Small intestine (tissue), 7 donors: ENCODE measurements at regions not wholly inside any gene's neighbourhood (a gene's known extent, or its start where the extent isn't known, plus 50 kb on each side); places are given as distances from the start of the nearest gene placed in this dataset.

Experiments
- DNase-seq, 2 donors: peaks; one replicate each; pipeline versions ENCODE4 v3.0.0 to v3.0.0-alpha.2; 2013
- FAIRE-seq: peaks from 2 replicates; lab custom pipeline; 2012; peaks lifted over from hg19 to GRCh38; lab: Jason Lieb, UNC
- H3K27ac ChIP-seq, 3 donors: one replicate each; pipeline ENCODE4 v1.5.1; 2013; ENCODE audit warnings: low read length in 2 of 3, mild to moderate bottlenecking in 2 of 3, control low read depth in 1 of 3, inconsistent platforms in 1 of 3, low read depth in 1 of 3, moderate library complexity in 1 of 3
- H3K27me3 ChIP-seq, 3 donors: one replicate each; pipeline ENCODE4 v1.6.1; 2013; ENCODE audit warnings: low read length in 3 of 3, inconsistent platforms in 1 of 3; ENCODE audit not compliant: control insufficient read depth in 3 of 3, insufficient read depth in 3 of 3
- H3K36me3 ChIP-seq, 3 donors: one replicate each; pipeline ENCODE4 v1.6.1; 2013; ENCODE audit warnings: low read length in 3 of 3, inconsistent platforms in 1 of 3, low read depth in 1 of 3, mild to moderate bottlenecking in 1 of 3, moderate library complexity in 1 of 3; ENCODE audit not compliant: control insufficient read depth in 3 of 3, insufficient read depth in 2 of 3
- H3K4me1 ChIP-seq, 3 donors: one replicate each; pipeline ENCODE4 v1.6.1; 2013; ENCODE audit warnings: low read length in 2 of 3, inconsistent platforms in 1 of 3, low read depth in 1 of 3, mild to moderate bottlenecking in 1 of 3, moderate library complexity in 1 of 3; ENCODE audit not compliant: control insufficient read depth in 3 of 3, insufficient read depth in 2 of 3
- H3K4me3 ChIP-seq, 3 donors: one replicate each; pipeline ENCODE4 v1.5.1; 2013; ENCODE audit warnings: low read length in 3 of 3, control low read depth in 1 of 3, inconsistent platforms in 1 of 3, low read depth in 1 of 3, mild to moderate bottlenecking in 1 of 3, moderate library complexity in 1 of 3
- H3K9me3 ChIP-seq, 2 donors: one replicate each; pipeline ENCODE4 v1.6.1; 2013; ENCODE audit warnings: low read depth in 1 of 2, low read length in 1 of 2; ENCODE audit not compliant: control insufficient read depth in 2 of 2, insufficient read depth in 1 of 2
- WGBS, 3 donors: extraction: QIAGEN DNeasy Blood & Tissue Kit; methylation state at CpG; one replicate each; pipeline ENCODE4 v1.1.7; 2013; 5-methylcytosine and 5-hydroxymethylcytosine counted together
- donor health status: healthy with polysubstance abuse.
- donor health status: control.
- donor health status: control.
- donor health status: Bipolar disorder and iron deficiency.
- donor health status: healthy.

GRCh38 chr11:43555186-43555585 lies 125.4 kb upstream of the HSD17B12 start:
- 44 to 50% (median 45%) methylated on average over 3 of the region's 3 CpGs for WGBS, 3 donors
- Histone ChIP-seq H3K4me1 (no peaks in the 10 kb centered on the region), H3K27ac (no peak overlapping the region), H3K4me3 (no peak overlapping the region), H3K36me3 (no peaks in the 10 kb centered on the region), H3K27me3 (peaks cover 0 to 67% (median 17%) of the 10 kb centered on the region in 3 donors), H3K9me3 (no peaks in the 10 kb centered on the region)
- FAIRE-seq (no peak), DNase-seq (no peak)

- no peaks in the 10 kb centered on the region for H3K9me3 ChIP-seq
- FAIRE-seq (no peak), DNase-seq (peak in 1 of 2 donors; percentile 5)
- H3K4me1 ChIP-seq: no peaks in the 10 kb centered on the region
- no peaks in the 10 kb centered on the region for H3K36me3 ChIP-seq
- 8 to 9% (median 9%) methylated on average over 14 of the region's 14 CpGs for WGBS, 3 donors
- H3K27me3 ChIP-seq: peaks cover 0 to 71% (median 17%) of the 10 kb centered on the region in 3 donors
- no peak overlapping the region for H3K27ac ChIP-seq
- H3K4me3 ChIP-seq: no peak overlapping the region
These were observed 124.5 kb upstream of the HSD17B12 start for GRCh38 chr11:43555816-43556611.

- 2 to 7% (median 3%) methylated on average over 10 of the region's 10 CpGs for WGBS, 3 donors
- DNase-seq: no peak
- Histone ChIP-seq H3K4me3 (no peak overlapping the region), H3K27me3 (peaks cover 0 to 71% (median 17%) of the 10 kb centered on the region in 3 donors), H3K27ac (no peak overlapping the region), H3K36me3 (no peaks in the 10 kb centered on the region), H3K4me1 (no peaks in the 10 kb centered on the region), H3K9me3 (no peaks in the 10 kb centered on the region)
- no peak for FAIRE-seq
These were observed 123.7 kb upstream of the HSD17B12 start for GRCh38 chr11:43556612-43557375.

- H3K27me3 ChIP-seq: peaks cover 0 to 71% (median 17%) of the 10 kb centered on the region in 3 donors
- 3 to 8% (median 4%) methylated on average over 13 of the region's 13 CpGs for WGBS, 3 donors
- H3K4me3 ChIP-seq: no peak overlapping the region
- DNase-seq: no peak
- H3K27ac ChIP-seq: no peak overlapping the region
- no peaks in the 10 kb centered on the region for H3K9me3 ChIP-seq
- FAIRE-seq: no peak
- H3K4me1 ChIP-seq: no peaks in the 10 kb centered on the region
- no peaks in the 10 kb centered on the region for H3K36me3 ChIP-seq
These were observed 122.9 kb upstream of the HSD17B12 start for GRCh38 chr11:43557553-43558110.

GRCh38 chr11:43558146-43558545 lies 122.4 kb upstream of the HSD17B12 start:
- peaks cover 0 to 66% (median 17%) of the 10 kb centered on the region in 3 donors for H3K27me3 ChIP-seq
- no peaks in the 10 kb centered on the region for H3K4me1 ChIP-seq
- no peak for DNase-seq
- H3K9me3 ChIP-seq: no peaks in the 10 kb centered on the region
- H3K4me3 ChIP-seq: no peak overlapping the region
- no peaks in the 10 kb centered on the region for H3K36me3 ChIP-seq
- WGBS, 3 donors: 9 to 22% (median 17%) methylated on average over 5 of the region's 5 CpGs
- no peak for FAIRE-seq
- no peak overlapping the region for H3K27ac ChIP-seq

- DNase-seq (no peak), FAIRE-seq (no peak)
- H3K4me3 ChIP-seq: no peak overlapping the region
- WGBS, 3 donors: 18 to 26% (median 24%) methylated on average over 8 of the region's 8 CpGs
- no peaks in the 10 kb centered on the region for H3K36me3 ChIP-seq
- H3K4me1 ChIP-seq: no peaks in the 10 kb centered on the region
- no peaks in the 10 kb centered on the region for H3K9me3 ChIP-seq
- H3K27ac ChIP-seq: no peak overlapping the region
- H3K27me3 ChIP-seq: peaks cover 0 to 61% (median 17%) of the 10 kb centered on the region in 3 donors
These were observed 121.9 kb upstream of the HSD17B12 start for GRCh38 chr11:43558556-43559127.

GRCh38 chr11:43561832-43562231 lies 118.7 kb upstream of the HSD17B12 start:
- Histone ChIP-seq H3K27me3 (peaks cover 0 to 33% (median 15%) of the 10 kb centered on the region in 3 donors), H3K9me3 (no peaks in the 10 kb centered on the region), H3K27ac (no peak overlapping the region), H3K4me3 (no peak overlapping the region), H3K4me1 (no peaks in the 10 kb centered on the region), H3K36me3 (no peaks in the 10 kb centered on the region)
- FAIRE-seq (no peak), DNase-seq (no peak)
- WGBS, 3 donors: 64 to 75% (median 72%) methylated on average over 3 of the region's 3 CpGs

GRCh38 chr11:43567396-43567975 lies 113.1 kb upstream of the HSD17B12 start:
- H3K36me3 ChIP-seq: no peaks in the 10 kb centered on the region
- peak; percentile 45 to 50 for DNase-seq
- H3K4me1 ChIP-seq: no peaks in the 10 kb centered on the region
- no peak overlapping the region for H3K4me3 ChIP-seq
- H3K9me3 ChIP-seq: no peaks in the 10 kb centered on the region
- no peak overlapping the region for H3K27ac ChIP-seq
- FAIRE-seq: no peak
- 16 to 19% (median 19%) methylated on average over 5 of the region's 5 CpGs for WGBS, 3 donors
- H3K27me3 ChIP-seq: peaks cover 0 to 18% (median 8%) of the 10 kb centered on the region in 3 donors
